Right cardiac atrium (tissue), 5 donors: ENCODE measurements at regions not wholly inside any gene's neighbourhood (a gene's known extent, or its start where the extent isn't known, plus 50 kb on each side); places are given as distances from the start of the nearest gene placed in this dataset.

Source experiments
- ATAC-seq, 2 donors: fragments of 200-7000 bp; cut with Tn5 transposase; one replicate each; pipeline versions ENCODE4 v1.8.0 to v1.9.1; 2020; ENCODE audit warnings: moderate library complexity in 2 of 2, mild to moderate bottlenecking in 1 of 2
- DNase-seq, 3 donors: peaks; one replicate each; pipeline ENCODE4 v3.0.0-alpha.2; 2020
- H3K27ac ChIP-seq: one replicate; pipeline ENCODE4 v1.5.1; 2013; ENCODE audit warnings: mild to moderate bottlenecking, low read length, control low read depth, moderate library complexity
- H3K27me3 ChIP-seq: one replicate; pipeline ENCODE4 v1.6.1; 2013; ENCODE audit not compliant: control insufficient read depth, insufficient read depth
- H3K4me1 ChIP-seq: one replicate; pipeline ENCODE4 v1.6.1; 2013; ENCODE audit warnings: low read length; ENCODE audit not compliant: control insufficient read depth, insufficient read depth
- H3K4me3 ChIP-seq: one replicate; pipeline ENCODE4 v1.5.1; 2013; ENCODE audit warnings: low read length, control low read depth
- H3K9me3 ChIP-seq: one replicate; pipeline ENCODE4 v1.6.1; 2013; ENCODE audit warnings: low read length; ENCODE audit not compliant: control insufficient read depth
- WGBS: extraction: QIAGEN DNeasy Blood & Tissue Kit; methylation state at CpG from one replicate; pipeline ENCODE4 v1.1.7; 2013; 5-methylcytosine and 5-hydroxymethylcytosine counted together
- intact Hi-C, 4 donors: fragments of 100-400 bp; cut with DNase I; formaldehyde crosslinking; loops; one replicate each; pipeline versions ENCODE4 v1.11.0 to v1.14.0; 2022 to 2023
- donor health status: healthy with polysubstance abuse.
- donor health status: DM: no; HTN: yes; CAD: no.
- donor health status: DM: no; HTN: no; CAD: no.
- donor health status: DM: no; HTN: yes; CAD: no; lungs with severe emphysema.
- donor health status: DM: yes; HTN: yes; CAD: no.

GRCh38 chr7:35747611-35748010, 52.7 kb upstream of the HERPUD2 start:
- no peak for DNase-seq
- no peak overlapping the region for H3K27ac ChIP-seq
- intact Hi-C loops: no loop called here
- no peak for ATAC-seq
- WGBS: 79% methylated on average over 4 of the region's 4 CpGs
- H3K9me3 ChIP-seq: no peaks in the 10 kb centered on the region
- peaks cover 4% of the 10 kb centered on the region for H3K4me1 ChIP-seq
- no peaks in the 10 kb centered on the region for H3K27me3 ChIP-seq
- no peak overlapping the region for H3K4me3 ChIP-seq

- H3K4me1 ChIP-seq: peaks cover 4% of the 10 kb centered on the region
Observed at GRCh38 chr7:35748371-35748770, 52.5 kb upstream of the SEPTIN7 start.

GRCh38 chr7:35749556-35749955, 51.3 kb upstream of the SEPTIN7 start:
- H3K4me3 ChIP-seq: no peak overlapping the region
- intact Hi-C loops: no loop called here
- ATAC-seq (peak; percentile 80 to 82), DNase-seq (peak; percentile 40 to 74 (median 70))
- H3K27me3 ChIP-seq: no peaks in the 10 kb centered on the region
- H3K9me3 ChIP-seq: no peaks in the 10 kb centered on the region
- peaks cover 4% of the 10 kb centered on the region for H3K4me1 ChIP-seq
- 35% methylated on average over 2 of the region's 2 CpGs for WGBS
- no peak overlapping the region for H3K27ac ChIP-seq

More at GRCh38 chr7:35748371-35748770, 52.5 kb upstream of the SEPTIN7 start:
- Histone ChIP-seq H3K9me3 (no peaks in the 10 kb centered on the region), H3K27ac (no peak overlapping the region), H3K4me3 (no peak overlapping the region), H3K27me3 (no peaks in the 10 kb centered on the region)
- no peak for DNase-seq
- no peak for ATAC-seq
- 70% methylated on average over 1 of the region's 1 CpG for WGBS
- intact Hi-C loops: no loop called here
